VCaP (cell line): ENCODE measurements at regions not wholly inside any gene's neighbourhood (a gene's known extent, or its start where the extent isn't known, plus 50 kb on each side); places are given as distances from the start of the nearest gene placed in this dataset.
"Not testable (repeated sequence)": the region's sequence is repeated elsewhere in the genome, so short reads cannot be mapped to it uniquely, and the experiment has no call there.

Experiments
- H3K27ac ChIP-seq: fragments of 450-650 bp; 2 replicates; pipeline ENCODE4 v1.5.1; 2017
- TF ChIP-seq, protein P1 (sequence below): fragments of 450-650 bp; conservative IDR thresholded peaks from 2 replicates; pipeline ENCODE4 v1.5.1; 2017; ENCODE audit warnings: mild to moderate bottlenecking, moderate library complexity

DNA sequence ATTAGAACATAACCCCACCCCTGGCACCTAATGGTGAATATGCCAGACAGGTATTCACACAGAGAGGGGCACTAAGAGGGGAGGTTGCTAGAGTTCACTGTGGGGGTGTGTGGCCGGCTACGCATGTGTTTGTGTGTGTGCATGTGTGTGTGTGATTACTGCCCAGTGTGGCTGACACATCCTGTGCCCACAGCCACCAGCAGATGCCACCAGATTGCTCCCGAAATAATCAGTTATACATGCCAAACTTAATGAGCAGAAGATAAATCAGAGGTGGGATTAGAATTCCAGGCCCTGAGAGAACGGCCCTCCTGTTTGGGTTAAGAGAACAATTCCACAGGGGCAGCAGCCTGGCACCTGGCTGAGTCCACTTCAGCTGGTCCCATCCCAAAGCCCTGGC is 91.8 kb upstream of the TBCA start:
- TF ChIP-seq, protein P1, sequence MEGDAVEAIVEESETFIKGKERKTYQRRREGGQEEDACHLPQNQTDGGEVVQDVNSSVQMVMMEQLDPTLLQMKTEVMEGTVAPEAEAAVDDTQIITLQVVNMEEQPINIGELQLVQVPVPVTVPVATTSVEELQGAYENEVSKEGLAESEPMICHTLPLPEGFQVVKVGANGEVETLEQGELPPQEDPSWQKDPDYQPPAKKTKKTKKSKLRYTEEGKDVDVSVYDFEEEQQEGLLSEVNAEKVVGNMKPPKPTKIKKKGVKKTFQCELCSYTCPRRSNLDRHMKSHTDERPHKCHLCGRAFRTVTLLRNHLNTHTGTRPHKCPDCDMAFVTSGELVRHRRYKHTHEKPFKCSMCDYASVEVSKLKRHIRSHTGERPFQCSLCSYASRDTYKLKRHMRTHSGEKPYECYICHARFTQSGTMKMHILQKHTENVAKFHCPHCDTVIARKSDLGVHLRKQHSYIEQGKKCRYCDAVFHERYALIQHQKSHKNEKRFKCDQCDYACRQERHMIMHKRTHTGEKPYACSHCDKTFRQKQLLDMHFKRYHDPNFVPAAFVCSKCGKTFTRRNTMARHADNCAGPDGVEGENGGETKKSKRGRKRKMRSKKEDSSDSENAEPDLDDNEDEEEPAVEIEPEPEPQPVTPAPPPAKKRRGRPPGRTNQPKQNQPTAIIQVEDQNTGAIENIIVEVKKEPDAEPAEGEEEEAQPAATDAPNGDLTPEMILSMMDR, result no peak
- no peak overlapping the region for H3K27ac ChIP-seq

- no peak overlapping the region for H3K27ac ChIP-seq
- TF ChIP-seq, protein P1, result peak; percentile 35
Measured at GRCh38 chr5:77867194-77867691, 91.1 kb upstream of the TBCA start.

- no peak overlapping the region for H3K27ac ChIP-seq
- TF ChIP-seq, protein P1, result no peak
Measured at GRCh38 chr5:77866198-77866597, 90.1 kb upstream of the TBCA start.

GRCh38 chr5:77864997-77865396 is 88.9 kb upstream of the TBCA start:
- no peak overlapping the region for H3K27ac ChIP-seq

DNA sequence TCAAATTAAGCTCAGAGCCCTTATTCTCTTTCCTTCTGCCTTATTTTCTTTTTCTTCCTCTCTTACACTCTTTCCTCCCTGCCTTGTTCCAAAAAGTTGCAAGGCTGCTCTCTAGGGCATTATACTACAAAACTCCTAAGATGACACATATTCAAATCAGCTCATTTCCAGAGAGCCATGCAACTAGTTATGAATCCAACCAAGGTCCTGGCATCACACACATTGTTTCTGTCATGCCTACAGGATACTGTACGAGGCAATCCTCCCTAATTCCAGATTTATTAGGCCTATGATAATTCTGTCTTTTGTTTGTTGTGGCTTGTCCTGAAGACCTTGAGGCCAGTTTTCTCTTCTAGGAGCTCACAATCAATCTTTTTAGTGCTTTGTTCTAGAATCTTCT is 87.0 kb upstream of the TBCA start:
- no peak overlapping the region for H3K27ac ChIP-seq
- TF ChIP-seq, protein P1, result no peak

More at GRCh38 chr5:77864997-77865396, 88.9 kb upstream of the TBCA start:
- TF ChIP-seq, protein P1, result no peak

- TF ChIP-seq, protein P1, result no peak
Measured at GRCh38 chr5:77861576-77861975, 85.4 kb upstream of the TBCA start.

GRCh38 chr5:77859306-77859705 is 83.2 kb upstream of the TBCA start:
- TF ChIP-seq, protein P1, result no peak
- H3K27ac ChIP-seq, result no peak overlapping the region

More at GRCh38 chr5:77861576-77861975, 85.4 kb upstream of the TBCA start:
- H3K27ac ChIP-seq, result no peak overlapping the region

- H3K27ac ChIP-seq, result not testable (repeated sequence)
Measured at GRCh38 chr5:77858678-77859077, 82.5 kb upstream of the TBCA start.
